Keratinocyte (primary cell): ENCODE measurements at regions not wholly inside any gene's neighbourhood (a gene's known extent, or its start where the extent isn't known, plus 50 kb on each side); places are given as distances from the start of the nearest gene placed in this dataset.

ENCODE experiments used
- DNase-seq: peaks from one replicate; pipeline ENCODE4 v3.0.0-alpha.2; 2011; ENCODE audit warnings: low read depth, missing footprints, low spot score
- FAIRE-seq: peaks from 2 replicates; lab custom pipeline; 2011; peaks lifted over from hg19 to GRCh38; lab: Jason Lieb, UNC
- H2AFZ ChIP-seq: 2 replicates; pipeline ENCODE4 v1.6.0; 2012; ENCODE audit warnings: low read length, control low read depth, inconsistent platforms; ENCODE audit not compliant: control insufficient read depth
- H3K27ac ChIP-seq: 2 replicates; pipeline ENCODE4 v1.5.1; 2011; ENCODE audit warnings: low read length; ENCODE audit not compliant: control insufficient read depth, insufficient read depth
- H3K27me3 ChIP-seq: 3 replicates; pipeline ENCODE4 v1.6.0; 2011; ENCODE audit warnings: low read length; ENCODE audit not compliant: control insufficient read depth, insufficient read depth; ENCODE audit errors: extremely low read depth
- H3K36me3 ChIP-seq, 2 experiments: 2 replicates in 1 of 2; 3 replicates in 1 of 2; pipeline ENCODE4 v1.5.1; 2011; ENCODE audit warnings: low read length in 2 of 2, mild to moderate bottlenecking in 1 of 2; ENCODE audit not compliant: control insufficient read depth in 2 of 2, insufficient read depth in 2 of 2; ENCODE audit errors: extremely low read depth in 1 of 2
- H3K4me1 ChIP-seq: 3 replicates; pipeline ENCODE4 v1.5.1; 2011; ENCODE audit warnings: low read length; ENCODE audit not compliant: control insufficient read depth, insufficient read depth; ENCODE audit errors: extremely low read depth
- H3K4me2 ChIP-seq: 3 replicates; pipeline ENCODE4 v1.6.0; 2011; ENCODE audit warnings: low read depth, low read length; ENCODE audit not compliant: control insufficient read depth, insufficient read depth; ENCODE audit errors: extremely low read depth
- H3K4me3 ChIP-seq, 3 experiments: fragments of 200-600 bp in 1 of 3; sonication (generic) in 1 of 3; 2 replicates in 2 of 3; 3 replicates in 1 of 3; pipeline ENCODE4 v1.5.1; 2011 to 2016; ENCODE audit warnings: low read length in 3 of 3, mild to moderate bottlenecking in 3 of 3, control low read depth in 2 of 3, inconsistent platforms in 1 of 3, low read depth in 1 of 3, mixed read lengths in 1 of 3, mixed run types in 1 of 3, moderate library complexity in 1 of 3; ENCODE audit not compliant: control insufficient read depth in 2 of 3, insufficient read depth in 2 of 3; ENCODE audit errors: extremely low read depth in 1 of 3
- H3K79me2 ChIP-seq: 2 replicates; pipeline ENCODE4 v1.6.0; 2012; ENCODE audit warnings: low read length; ENCODE audit not compliant: control insufficient read depth, insufficient read depth
- H3K9ac ChIP-seq: 3 replicates; pipeline ENCODE4 v1.6.0; 2011; ENCODE audit warnings: low read length; ENCODE audit not compliant: control insufficient read depth, insufficient read depth; ENCODE audit errors: extremely low read depth
- H3K9me1 ChIP-seq: 3 replicates; pipeline ENCODE4 v1.6.0; 2011; ENCODE audit warnings: low read length; ENCODE audit not compliant: control insufficient read depth, insufficient read depth; ENCODE audit errors: extremely low read depth
- H3K9me3 ChIP-seq: 2 replicates; pipeline ENCODE4 v1.5.1; 2012; ENCODE audit warnings: low read depth, low read length; ENCODE audit not compliant: control insufficient read depth
- H4K20me1 ChIP-seq: 3 replicates; pipeline ENCODE4 v1.6.0; 2011; ENCODE audit warnings: low read length; ENCODE audit not compliant: control insufficient read depth, insufficient read depth; ENCODE audit errors: extremely low read depth
- EZH2 ChIP-seq: IDR thresholded peaks from one replicate; pipeline ENCODE4 v1.6.1; 2012; ENCODE audit warnings: inconsistent platforms, mild to moderate bottlenecking, low read length, moderate library complexity
- dilution Hi-C: fragments of 300-500 bp; cut with MboI; formaldehyde crosslinking; loops from one replicate; pipeline ENCODE4 v1.7.0; 2020; ENCODE audit warnings: low sequenced_read_pairs; ENCODE audit not compliant: extremely low pct_ligation_motif_present
- TF ChIP-seq, protein P1 (sequence below), 3 experiments: IDR thresholded peaks in 1 of 3; conservative IDR thresholded peaks in 1 of 3; optimal IDR thresholded peaks in 1 of 3; 2 replicates in 2 of 3; 3 replicates in 1 of 3; pipeline versions ENCODE3 to v1.5.1; 2011; ENCODE audit warnings: low read length in 3 of 3, mild to moderate bottlenecking in 3 of 3, moderate library complexity in 2 of 3, control low read depth in 1 of 3, inconsistent platforms in 1 of 3; ENCODE audit not compliant: insufficient read depth in 2 of 3; ENCODE audit errors: extremely low read depth in 1 of 3

DNA sequence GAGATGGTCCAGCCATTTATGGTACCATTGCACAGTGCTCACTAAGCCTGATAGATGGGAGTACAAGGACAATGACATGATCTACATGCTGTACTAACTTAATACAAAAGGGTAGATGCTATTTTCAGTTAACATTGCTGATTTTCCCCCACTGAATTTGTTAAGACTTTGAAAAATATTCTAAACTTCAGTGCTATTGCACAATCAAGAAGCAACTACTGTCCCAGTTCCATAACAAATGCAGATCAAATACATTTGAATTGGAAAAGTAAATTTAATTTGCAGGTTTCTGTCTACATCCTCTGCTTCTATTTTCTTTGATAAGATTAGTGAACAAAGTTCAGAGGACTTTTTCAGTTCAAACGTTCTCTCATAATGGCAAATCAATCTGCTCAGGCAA is 366.8 kb upstream of the FGF13 start:
- Histone ChIP-seq H4K20me1 (no peaks in the 10 kb centered on the region), H3K9ac (no peak overlapping the region), H2AFZ (no peak overlapping the region), H3K36me3 (no peaks in the 10 kb centered on the region), H3K4me2 (no peak overlapping the region), H3K27ac (no peak overlapping the region), H3K9me1 (no peaks in the 10 kb centered on the region), H3K9me3 (no peaks in the 10 kb centered on the region), H3K27me3 (no peaks in the 10 kb centered on the region), H3K4me3 (no peak overlapping the region), H3K4me1 (no peaks in the 10 kb centered on the region), H3K79me2 (no peaks in the 10 kb centered on the region)
- TF ChIP-seq EZH2 = no peak
- TF ChIP-seq, protein P1, sequence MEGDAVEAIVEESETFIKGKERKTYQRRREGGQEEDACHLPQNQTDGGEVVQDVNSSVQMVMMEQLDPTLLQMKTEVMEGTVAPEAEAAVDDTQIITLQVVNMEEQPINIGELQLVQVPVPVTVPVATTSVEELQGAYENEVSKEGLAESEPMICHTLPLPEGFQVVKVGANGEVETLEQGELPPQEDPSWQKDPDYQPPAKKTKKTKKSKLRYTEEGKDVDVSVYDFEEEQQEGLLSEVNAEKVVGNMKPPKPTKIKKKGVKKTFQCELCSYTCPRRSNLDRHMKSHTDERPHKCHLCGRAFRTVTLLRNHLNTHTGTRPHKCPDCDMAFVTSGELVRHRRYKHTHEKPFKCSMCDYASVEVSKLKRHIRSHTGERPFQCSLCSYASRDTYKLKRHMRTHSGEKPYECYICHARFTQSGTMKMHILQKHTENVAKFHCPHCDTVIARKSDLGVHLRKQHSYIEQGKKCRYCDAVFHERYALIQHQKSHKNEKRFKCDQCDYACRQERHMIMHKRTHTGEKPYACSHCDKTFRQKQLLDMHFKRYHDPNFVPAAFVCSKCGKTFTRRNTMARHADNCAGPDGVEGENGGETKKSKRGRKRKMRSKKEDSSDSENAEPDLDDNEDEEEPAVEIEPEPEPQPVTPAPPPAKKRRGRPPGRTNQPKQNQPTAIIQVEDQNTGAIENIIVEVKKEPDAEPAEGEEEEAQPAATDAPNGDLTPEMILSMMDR (optimal IDR thresholded peaks at IDR 0.05 in 1 of 3, IDR thresholded peaks at IDR 0.05 in 1 of 3, conservative IDR thresholded peaks at IDR 0.05 in 1 of 3; ENCODE audit: extremely low read depth in 1 of 3, insufficient read depth in 2 of 3, low read length in 3 of 3) = no peak
- dilution Hi-C loops = no loop called here
- no peak for DNase-seq
- no peak for FAIRE-seq

GRCh38 chrX:139077281-139078250 is 366.0 kb upstream of the FGF13 start:
- no peaks in the 10 kb centered on the region for H3K9me1 ChIP-seq
- TF ChIP-seq, protein P1 (optimal IDR thresholded peaks at IDR 0.05 in 1 of 3, IDR thresholded peaks at IDR 0.05 in 1 of 3, conservative IDR thresholded peaks at IDR 0.05 in 1 of 3; ENCODE audit: extremely low read depth in 1 of 3, insufficient read depth in 2 of 3, low read length in 3 of 3) = no peak
- TF ChIP-seq EZH2 = no peak
- no peaks in the 10 kb centered on the region for H4K20me1 ChIP-seq
- no peaks in the 10 kb centered on the region for H3K79me2 ChIP-seq
- no peak overlapping the region for H3K4me3 ChIP-seq
- no peak overlapping the region for H3K4me2 ChIP-seq
- no peak overlapping the region for H3K9ac ChIP-seq
- no peak overlapping the region for H3K27ac ChIP-seq
- no peaks in the 10 kb centered on the region for H3K9me3 ChIP-seq
- DNase-seq (no peak), FAIRE-seq (no peak)
- H2AFZ ChIP-seq = no peak overlapping the region
- no peaks in the 10 kb centered on the region for H3K27me3 ChIP-seq
- H3K4me1 ChIP-seq = no peaks in the 10 kb centered on the region
- dilution Hi-C loops = no loop called here
- no peaks in the 10 kb centered on the region for H3K36me3 ChIP-seq
